T-helper 17 cell (primary cell): ENCODE measurements at regions not wholly inside any gene's neighbourhood (a gene's known extent, or its start where the extent isn't known, plus 50 kb on each side); places are given as distances from the start of the nearest gene placed in this dataset.

Experiments used
- ATAC-seq: fragments of 150-1000 bp; cut with Tn5 transposase; 2 replicates; pipeline ENCODE4 v1.10.0; 2021; ENCODE audit warnings: mild to moderate bottlenecking, moderate library complexity
- DNase-seq, 3 donors: peaks; one replicate each; pipeline versions ENCODE4 v3.0.0 to v3.0.0-alpha.2; 2020 to 2021
- H3K9me3 ChIP-seq: one replicate; pipeline ENCODE4 v1.7.0; 2013; ENCODE audit warnings: low read length, mild to moderate bottlenecking; ENCODE audit not compliant: control insufficient read depth, poor library complexity, severe bottlenecking
- H3K27ac Mint-ChIP-seq: one replicate; pipeline ENCODE4 v1.8.0; 2022; ENCODE audit warnings: mild to moderate bottlenecking, moderate library complexity, mixed read lengths
- H3K27me3 Mint-ChIP-seq: one replicate; pipeline ENCODE4 v1.8.0; 2022; ENCODE audit warnings: mixed read lengths
- H3K36me3 Mint-ChIP-seq: one replicate; pipeline ENCODE4 v1.8.0; 2022; ENCODE audit warnings: low read depth, mixed read lengths
- H3K4me1 Mint-ChIP-seq: one replicate; pipeline ENCODE4 v1.8.0; 2022; ENCODE audit warnings: mild to moderate bottlenecking, mixed read lengths
- H3K4me3 Mint-ChIP-seq: one replicate; pipeline ENCODE4 v1.8.0; 2022; ENCODE audit warnings: mild to moderate bottlenecking, moderate library complexity, mixed read lengths

DNA sequence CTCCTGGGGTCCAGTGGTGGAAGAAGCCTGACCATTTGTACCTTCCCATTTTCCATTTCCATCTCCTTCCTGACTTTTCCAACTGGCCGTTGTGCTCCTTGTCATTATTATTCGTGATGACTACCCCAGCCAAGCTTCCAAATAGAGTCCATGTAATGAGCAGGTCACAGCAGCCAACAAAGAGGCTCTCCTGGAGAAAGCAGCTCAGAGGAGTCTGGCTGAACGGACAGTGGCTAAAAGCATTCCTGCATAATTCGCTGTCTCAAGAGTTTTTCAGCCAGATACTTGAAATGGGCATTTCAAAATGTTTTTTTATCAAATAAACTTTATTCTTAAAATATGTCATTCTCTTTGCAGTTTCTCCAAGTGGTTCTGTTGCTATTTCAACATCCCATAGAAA, 458.6 kb downstream of the INHBA start:
- Mint-ChIP-seq H3K4me1 (no peaks in the 10 kb centered on the region), H3K27me3 (no peaks in the 10 kb centered on the region), H3K36me3 (no peaks in the 10 kb centered on the region), H3K4me3 (no peak overlapping the region), H3K27ac (no peak overlapping the region)
- DNase-seq, result no peak
- no peak for ATAC-seq
- no peaks in the 10 kb centered on the region for H3K9me3 ChIP-seq

GRCh38 chr7:41241641-41242040, 461.2 kb downstream of the INHBA start:
- no peak for DNase-seq
- no peaks in the 10 kb centered on the region for H3K9me3 ChIP-seq
- no peaks in the 10 kb centered on the region for H3K36me3 Mint-ChIP-seq
- ATAC-seq, result no peak
- no peak overlapping the region for H3K27ac Mint-ChIP-seq
- no peaks in the 10 kb centered on the region for H3K27me3 Mint-ChIP-seq
- H3K4me1 Mint-ChIP-seq, result no peaks in the 10 kb centered on the region
- no peak overlapping the region for H3K4me3 Mint-ChIP-seq

DNA sequence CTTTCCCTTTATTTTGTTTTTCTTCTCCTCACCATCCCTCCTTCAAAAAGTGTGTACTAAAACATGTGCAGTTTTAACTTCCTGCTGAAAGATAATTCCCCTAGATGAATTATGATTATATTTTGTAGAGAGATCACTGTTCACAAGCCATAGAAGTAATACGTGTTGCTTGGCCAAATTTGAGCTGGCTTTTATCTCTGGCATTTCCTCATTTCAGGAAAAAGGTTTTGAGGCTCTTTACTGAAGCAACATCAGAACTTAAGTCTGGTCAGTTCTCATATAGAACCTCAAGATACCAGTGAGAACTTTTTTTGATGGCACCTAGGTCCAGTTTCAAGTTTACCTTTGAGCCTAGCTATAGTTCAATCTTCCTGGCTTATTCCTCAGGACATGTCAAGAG, 463.3 kb downstream of the INHBA start:
- Mint-ChIP-seq H3K4me3 (no peak overlapping the region), H3K27ac (no peak overlapping the region), H3K27me3 (no peaks in the 10 kb centered on the region), H3K4me1 (no peaks in the 10 kb centered on the region), H3K36me3 (no peaks in the 10 kb centered on the region)
- H3K9me3 ChIP-seq, result no peaks in the 10 kb centered on the region
- DNase-seq, result no peak
- no peak for ATAC-seq

GRCh38 chr7:41238851-41239331, 464.0 kb downstream of the INHBA start:
- no peaks in the 10 kb centered on the region for H3K9me3 ChIP-seq
- no peaks in the 10 kb centered on the region for H3K36me3 Mint-ChIP-seq
- no peak for DNase-seq
- no peak overlapping the region for H3K4me3 Mint-ChIP-seq
- H3K27ac Mint-ChIP-seq, result no peak overlapping the region
- H3K27me3 Mint-ChIP-seq, result no peaks in the 10 kb centered on the region
- no peaks in the 10 kb centered on the region for H3K4me1 Mint-ChIP-seq
- ATAC-seq, result no peak

- Mint-ChIP-seq H3K27me3 (no peaks in the 10 kb centered on the region), H3K27ac (no peak overlapping the region), H3K4me3 (no peak overlapping the region), H3K4me1 (no peaks in the 10 kb centered on the region), H3K36me3 (no peaks in the 10 kb centered on the region)
- ATAC-seq (no peak), DNase-seq (no peak)
- no peaks in the 10 kb centered on the region for H3K9me3 ChIP-seq
Observed at GRCh38 chr7:41237956-41238355, 464.9 kb downstream of the INHBA start.

DNA sequence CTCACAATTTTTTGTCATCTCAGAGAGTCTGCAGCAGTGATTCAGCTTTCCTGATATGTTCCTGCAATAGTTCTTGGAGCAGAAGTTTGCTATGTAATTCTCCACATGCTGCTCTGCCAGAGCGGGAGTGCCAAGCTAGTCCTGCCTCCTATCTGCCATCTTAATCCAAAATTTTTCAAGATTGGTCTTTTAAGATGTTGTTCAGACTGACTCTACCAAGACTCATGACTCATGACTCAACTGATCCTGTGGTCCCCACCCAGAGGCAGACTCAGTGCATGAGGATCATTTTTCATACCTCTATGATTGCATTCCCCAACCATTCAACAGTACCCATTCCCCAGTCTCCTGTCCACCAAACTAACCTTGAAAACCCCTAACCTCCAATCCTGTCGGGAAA, 470.8 kb downstream of the INHBA start:
- H3K36me3 Mint-ChIP-seq, result no peaks in the 10 kb centered on the region
- no peaks in the 10 kb centered on the region for H3K27me3 Mint-ChIP-seq
- no peak overlapping the region for H3K4me3 Mint-ChIP-seq

GRCh38 chr7:41224063-41224763, 478.7 kb downstream of the INHBA start:
- H3K4me3 Mint-ChIP-seq, result no peak overlapping the region
- H3K4me1 Mint-ChIP-seq, result no peaks in the 10 kb centered on the region
- H3K27ac Mint-ChIP-seq, result no peak overlapping the region
- no peaks in the 10 kb centered on the region for H3K27me3 Mint-ChIP-seq
- no peak for ATAC-seq
- no peak for DNase-seq
- H3K36me3 Mint-ChIP-seq, result no peaks in the 10 kb centered on the region
- no peaks in the 10 kb centered on the region for H3K9me3 ChIP-seq

More for the DNA sequence above, 470.8 kb downstream of the INHBA start:
- H3K27ac Mint-ChIP-seq, result no peak overlapping the region
- H3K4me1 Mint-ChIP-seq, result no peaks in the 10 kb centered on the region
- DNase-seq (no peak), ATAC-seq (no peak)
- peaks cover 2% of the 10 kb centered on the region for H3K9me3 ChIP-seq

- no peak for DNase-seq
Observed at GRCh38 chr7:41222746-41223145, 480.1 kb downstream of the INHBA start.

GRCh38 chr7:41220266-41220665, 482.6 kb downstream of the INHBA start:
- peaks cover 3% of the 10 kb centered on the region for H3K9me3 ChIP-seq
- DNase-seq (no peak), ATAC-seq (no peak)
- Mint-ChIP-seq H3K27me3 (no peaks in the 10 kb centered on the region), H3K4me1 (no peaks in the 10 kb centered on the region), H3K36me3 (no peaks in the 10 kb centered on the region), H3K4me3 (no peak overlapping the region), H3K27ac (no peak overlapping the region)

More at GRCh38 chr7:41222746-41223145, 480.1 kb downstream of the INHBA start:
- no peak for ATAC-seq
- Mint-ChIP-seq H3K4me1 (no peaks in the 10 kb centered on the region), H3K27ac (no peak overlapping the region), H3K4me3 (no peak overlapping the region), H3K27me3 (no peaks in the 10 kb centered on the region), H3K36me3 (no peaks in the 10 kb centered on the region)
- no peaks in the 10 kb centered on the region for H3K9me3 ChIP-seq

DNA sequence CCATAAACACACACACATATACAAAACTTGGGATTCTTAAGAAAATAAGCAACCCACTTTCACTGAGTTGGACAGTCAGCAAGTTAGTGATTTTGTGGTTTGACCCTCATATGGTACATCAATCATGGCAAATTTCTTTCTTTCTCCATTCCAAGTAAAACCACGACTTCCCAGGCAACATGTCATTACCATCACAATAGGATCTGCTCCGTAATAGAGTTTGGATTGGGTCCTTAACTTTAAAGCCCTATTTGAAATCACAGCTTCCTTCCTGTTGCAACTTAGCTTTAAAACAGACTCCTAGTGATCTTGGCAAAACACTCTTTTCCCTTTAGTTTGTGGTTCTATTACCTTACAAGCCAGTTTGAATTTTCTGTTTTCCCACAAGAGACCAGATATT, 483.6 kb downstream of the INHBA start:
- H3K36me3 Mint-ChIP-seq, result no peaks in the 10 kb centered on the region
- DNase-seq (no peak), ATAC-seq (no peak)
- no peak overlapping the region for H3K4me3 Mint-ChIP-seq
- H3K27ac Mint-ChIP-seq, result no peak overlapping the region
- H3K4me1 Mint-ChIP-seq, result no peaks in the 10 kb centered on the region
- H3K27me3 Mint-ChIP-seq, result no peaks in the 10 kb centered on the region
- H3K9me3 ChIP-seq, result peaks cover 3% of the 10 kb centered on the region

DNA sequence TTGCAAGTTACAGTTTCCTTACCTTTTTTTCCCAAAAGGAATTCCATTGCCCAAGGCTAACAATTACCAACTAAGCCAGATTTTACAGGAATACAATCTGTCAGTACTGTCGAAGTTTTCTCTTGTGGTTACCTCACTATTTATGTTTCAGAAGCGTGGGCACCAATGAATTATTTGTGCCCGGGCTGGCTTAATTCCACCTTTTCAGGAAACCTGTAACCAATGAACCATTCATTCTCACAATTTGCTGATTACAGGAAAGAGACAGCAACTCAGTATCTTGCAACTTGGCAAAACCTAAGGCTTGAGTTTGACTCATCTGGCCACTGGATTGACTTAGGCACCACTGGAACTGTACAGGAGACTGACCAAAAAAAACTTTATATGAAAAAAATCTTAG, 485.6 kb downstream of the INHBA start:
- DNase-seq (no peak), ATAC-seq (no peak)
- no peak overlapping the region for H3K27ac Mint-ChIP-seq
- no peak overlapping the region for H3K4me3 Mint-ChIP-seq
- H3K4me1 Mint-ChIP-seq, result no peaks in the 10 kb centered on the region
- H3K36me3 Mint-ChIP-seq, result no peaks in the 10 kb centered on the region
- H3K27me3 Mint-ChIP-seq, result no peaks in the 10 kb centered on the region
- peaks cover 3% of the 10 kb centered on the region for H3K9me3 ChIP-seq

GRCh38 chr7:41207141-41207540, 495.7 kb downstream of the INHBA start:
- ATAC-seq, result no peak

GRCh38 chr7:41206267-41206666, 496.6 kb downstream of the INHBA start:
- no peaks in the 10 kb centered on the region for H3K36me3 Mint-ChIP-seq
- no peaks in the 10 kb centered on the region for H3K4me1 Mint-ChIP-seq
- H3K9me3 ChIP-seq, result no peaks in the 10 kb centered on the region
- no peak overlapping the region for H3K27ac Mint-ChIP-seq
- no peak for DNase-seq
- H3K27me3 Mint-ChIP-seq, result no peaks in the 10 kb centered on the region
- no peak overlapping the region for H3K4me3 Mint-ChIP-seq
- no peak for ATAC-seq

More at GRCh38 chr7:41207141-41207540, 495.7 kb downstream of the INHBA start:
- Mint-ChIP-seq H3K4me1 (no peaks in the 10 kb centered on the region), H3K4me3 (no peak overlapping the region), H3K36me3 (no peaks in the 10 kb centered on the region), H3K27me3 (no peaks in the 10 kb centered on the region), H3K27ac (no peak overlapping the region)
- no peak for DNase-seq
- H3K9me3 ChIP-seq, result no peaks in the 10 kb centered on the region

DNA sequence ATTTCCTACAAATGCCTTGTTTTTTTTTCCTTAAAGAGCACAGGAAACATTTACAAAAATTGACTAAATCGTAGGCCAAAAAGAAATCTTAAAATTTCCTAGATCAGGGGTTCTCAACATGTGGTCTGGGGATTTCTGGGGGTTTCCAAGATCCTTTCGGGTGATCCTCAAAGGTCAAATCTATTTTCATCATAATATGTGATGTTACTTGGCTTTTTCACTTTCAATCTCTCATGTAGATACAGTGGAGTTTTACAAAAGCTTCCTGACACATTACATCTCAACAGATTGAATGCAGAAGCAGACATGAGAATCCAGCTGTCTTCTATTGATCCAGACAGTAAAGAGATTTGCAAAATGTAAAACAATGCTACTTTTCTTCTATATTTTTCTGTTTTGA, 497.3 kb downstream of the INHBA start:
- ATAC-seq (no peak), DNase-seq (no peak)
- H3K27ac Mint-ChIP-seq, result no peak overlapping the region
- no peaks in the 10 kb centered on the region for H3K4me1 Mint-ChIP-seq
- no peaks in the 10 kb centered on the region for H3K36me3 Mint-ChIP-seq
- H3K27me3 Mint-ChIP-seq, result no peaks in the 10 kb centered on the region
- H3K9me3 ChIP-seq, result no peaks in the 10 kb centered on the region
- no peak overlapping the region for H3K4me3 Mint-ChIP-seq
